GM18951 (cell line): ENCODE measurements at regions not wholly inside any gene's neighbourhood (a gene's known extent, or its start where the extent isn't known, plus 50 kb on each side); places are given as distances from the start of the nearest gene placed in this dataset.

Source experiments
- POLR2A ChIP-seq: IDR thresholded peaks from 4 replicates; pipeline ENCODE4 v1.6.1; 2011; ENCODE audit warnings: mild to moderate bottlenecking; ENCODE audit not compliant: insufficient read length, insufficient read depth; ENCODE audit errors: extremely low read depth
- in situ Hi-C: fragments of 300-500 bp; cut with MboI; formaldehyde crosslinking; loops from one replicate; pipeline ENCODE4 v1.12.0; 2022; ENCODE audit warnings: low sequenced_read_pairs, mixed read lengths, inconsistent platforms; ENCODE audit not compliant: unreplicated experiment

GRCh38 chr15:94972314-94972713, 741.0 kb downstream of the MCTP2 start:
- in situ Hi-C loops, result no loop called here
- no peak for TF ChIP-seq POLR2A

GRCh38 chr15:94987085-94987484, 755.7 kb downstream of the MCTP2 start:
- in situ Hi-C loops, result no loop called here
- no peak for TF ChIP-seq POLR2A

GRCh38 chr15:94991718-94992117, 760.4 kb downstream of the MCTP2 start:
- TF ChIP-seq POLR2A, result no peak
- in situ Hi-C loops, result no loop called here

GRCh38 chr15:95009635-95010034, 778.3 kb downstream of the MCTP2 start:
- in situ Hi-C loops, result no loop called here
- no peak for TF ChIP-seq POLR2A

- TF ChIP-seq POLR2A, result no peak
- in situ Hi-C loops, result no loop called here
These were observed 782.0 kb downstream of the MCTP2 start for GRCh38 chr15:95013381-95013780.

GRCh38 chr15:95016511-95017229, 785.3 kb downstream of the MCTP2 start:
- in situ Hi-C loops, result no loop called here
- no peak for TF ChIP-seq POLR2A

GRCh38 chr15:95017666-95018328, 786.4 kb downstream of the MCTP2 start:
- in situ Hi-C loops, result no loop called here
- no peak for TF ChIP-seq POLR2A

GRCh38 chr15:95018888-95019545, 787.7 kb downstream of the MCTP2 start:
- in situ Hi-C loops, result no loop called here
- TF ChIP-seq POLR2A, result no peak

GRCh38 chr15:95019907-95020306, 788.5 kb downstream of the MCTP2 start:
- in situ Hi-C loops, result no loop called here
- no peak for TF ChIP-seq POLR2A

GRCh38 chr15:95021816-95022215, 790.5 kb downstream of the MCTP2 start:
- no peak for TF ChIP-seq POLR2A
- in situ Hi-C loops, result no loop called here

- no peak for TF ChIP-seq POLR2A
- in situ Hi-C loops, result no loop called here
These were observed 793.0 kb downstream of the MCTP2 start for GRCh38 chr15:95024351-95024750.

- in situ Hi-C loops, result no loop called here
- TF ChIP-seq POLR2A, result no peak
These were observed 794.8 kb downstream of the MCTP2 start for GRCh38 chr15:95025924-95026728.

- TF ChIP-seq POLR2A, result no peak
These were observed 796.6 kb downstream of the MCTP2 start for GRCh38 chr15:95027981-95028380.

More at GRCh38 chr15:95027981-95028380, 796.6 kb downstream of the MCTP2 start:
- in situ Hi-C loops, result no loop called here
